Neural cell (in vitro differentiated cells): ENCODE measurements at regions not wholly inside any gene's neighbourhood (a gene's known extent, or its start where the extent isn't known, plus 50 kb on each side); places are given as distances from the start of the nearest gene placed in this dataset.
A peak's percentile ranks its signal among the peaks of the same experiment; 100 is the strongest.

ENCODE experiments used
- H2AFZ ChIP-seq: fragments of 200-600, 300-800 bp; sonication (generic), shearing (Covaris generic); 2 replicates; pipeline ENCODE4 v1.6.0; 2014; ENCODE audit warnings: low read depth, mild to moderate bottlenecking, antibody characterized with exemption, low read length, moderate library complexity
- H3F3A ChIP-seq: fragments of 200-600 bp; shearing (Covaris generic); 2 replicates; pipeline ENCODE4 v1.6.1; 2016; ENCODE audit warnings: mild to moderate bottlenecking, moderate library complexity, mixed read lengths, antibody characterized with exemption, low read length; ENCODE audit not compliant: insufficient read depth, poor library complexity, severe bottlenecking
- H3K27ac ChIP-seq: fragments of 200-600, 300-800 bp; sonication (generic), shearing (Covaris generic); 2 replicates; pipeline ENCODE4 v1.5.1; 2014; ENCODE audit warnings: mild to moderate bottlenecking, low read length, moderate library complexity
- H3K27me3 ChIP-seq: fragments of 300-800, 200-600 bp; sonication (generic), shearing (Covaris generic); 2 replicates; pipeline ENCODE4 v1.6.0; 2014; ENCODE audit warnings: mild to moderate bottlenecking, low read depth, low read length, moderate library complexity; ENCODE audit not compliant: insufficient read depth
- H3K36me3 ChIP-seq: fragments of 300-800, 200-600 bp; sonication (generic), shearing (Covaris generic); 2 replicates; pipeline ENCODE4 v1.5.1; 2014; ENCODE audit warnings: mild to moderate bottlenecking, antibody characterized with exemption, low read length, moderate library complexity; ENCODE audit not compliant: insufficient read depth
- H3K4me2 ChIP-seq: fragments of 300-800, 200-600 bp; sonication (generic), shearing (Covaris generic); 2 replicates; pipeline ENCODE4 v1.6.0; 2014; ENCODE audit warnings: mild to moderate bottlenecking, low read length
- H3K4me3 ChIP-seq: fragments of 300-800, 200-600 bp; sonication (generic), shearing (Covaris generic); 2 replicates; pipeline ENCODE4 v1.5.1; 2014; ENCODE audit warnings: mild to moderate bottlenecking, low read length, moderate library complexity
- H3K79me2 ChIP-seq: fragments of 200-600 bp; shearing (Covaris generic); replicated peaks from 2 replicates; pipeline ENCODE4 v1.6.0; 2014; ENCODE audit warnings: mild to moderate bottlenecking, low read length, moderate library complexity; ENCODE audit not compliant: insufficient read depth
- H3K9ac ChIP-seq: fragments of 300-800, 200-600 bp; sonication (generic), shearing (Covaris generic); 2 replicates; pipeline ENCODE4 v1.6.1; 2016; ENCODE audit warnings: mild to moderate bottlenecking, low read length, mixed read lengths
- H3K9me2 ChIP-seq: fragments of 200-600 bp; shearing (Covaris generic); 2 replicates; pipeline ENCODE4 v1.6.1; 2016; ENCODE audit warnings: mild to moderate bottlenecking, low read length, mixed read lengths; ENCODE audit not compliant: insufficient read depth
- H3K9me3 ChIP-seq: fragments of 200-600, 300-800 bp; sonication (generic), shearing (Covaris generic); 2 replicates; pipeline ENCODE4 v1.6.1; 2016; ENCODE audit warnings: mild to moderate bottlenecking, mixed run types, low read length, moderate library complexity, mixed read lengths
- H4K20me1 ChIP-seq: fragments of 200-600 bp; shearing (Covaris generic); 2 replicates; pipeline ENCODE4 v1.6.1; 2016; ENCODE audit warnings: mild to moderate bottlenecking, mixed run types; ENCODE audit not compliant: insufficient read depth
- EP300 ChIP-seq: fragments of 450-650 bp; conservative IDR thresholded peaks from 2 replicates; pipeline ENCODE4 v1.6.1; 2014; ENCODE audit warnings: antibody characterized with exemption, mild to moderate bottlenecking, moderate library complexity; ENCODE audit not compliant: poor library complexity, severe bottlenecking
- EZH2 ChIP-seq: fragments of 200-600, 300-800 bp; shearing (Covaris generic), sonication (generic); IDR thresholded peaks from 2 replicates; pipeline ENCODE4 v1.6.1; 2014; ENCODE audit warnings: antibody characterized with exemption, low read length, borderline replicate concordance, mild to moderate bottlenecking; ENCODE audit not compliant: insufficient read depth, poor library complexity, severe bottlenecking
- MXI1 ChIP-seq: fragments of 450-650 bp; conservative IDR thresholded peaks from 2 replicates; pipeline ENCODE4 v1.6.1; 2014; ENCODE audit warnings: antibody characterized with exemption, mild to moderate bottlenecking; ENCODE audit not compliant: poor library complexity, severe bottlenecking
- POLR2AphosphoS5 ChIP-seq: IDR thresholded peaks from 2 replicates; pipeline ENCODE4 v1.6.1; 2012
- RAD21 ChIP-seq: fragments of 450-650 bp; conservative IDR thresholded peaks from 2 replicates; pipeline ENCODE4 v1.6.1; 2014; ENCODE audit warnings: antibody characterized with exemption, mild to moderate bottlenecking, moderate library complexity
- REST ChIP-seq: IDR thresholded peaks from 2 replicates; pipeline ENCODE4 v1.6.1; 2012; ENCODE audit warnings: borderline replicate concordance
- SMC3 ChIP-seq: fragments of 450-650 bp; conservative IDR thresholded peaks from 2 replicates; pipeline ENCODE4 v1.6.1; 2014; ENCODE audit warnings: antibody characterized with exemption, mild to moderate bottlenecking, moderate library complexity; ENCODE audit not compliant: poor library complexity
- TAF1 ChIP-seq: IDR thresholded peaks from 2 replicates; pipeline ENCODE4 v1.6.1; 2012; ENCODE audit warnings: low read depth
- TF ChIP-seq, protein P1 (sequence below): fragments of 450-650 bp; IDR thresholded peaks from 2 replicates; pipeline ENCODE4 v1.5.1; 2014; ENCODE audit warnings: antibody characterized with exemption, mild to moderate bottlenecking, moderate library complexity; ENCODE audit not compliant: poor library complexity, severe bottlenecking

DNA sequence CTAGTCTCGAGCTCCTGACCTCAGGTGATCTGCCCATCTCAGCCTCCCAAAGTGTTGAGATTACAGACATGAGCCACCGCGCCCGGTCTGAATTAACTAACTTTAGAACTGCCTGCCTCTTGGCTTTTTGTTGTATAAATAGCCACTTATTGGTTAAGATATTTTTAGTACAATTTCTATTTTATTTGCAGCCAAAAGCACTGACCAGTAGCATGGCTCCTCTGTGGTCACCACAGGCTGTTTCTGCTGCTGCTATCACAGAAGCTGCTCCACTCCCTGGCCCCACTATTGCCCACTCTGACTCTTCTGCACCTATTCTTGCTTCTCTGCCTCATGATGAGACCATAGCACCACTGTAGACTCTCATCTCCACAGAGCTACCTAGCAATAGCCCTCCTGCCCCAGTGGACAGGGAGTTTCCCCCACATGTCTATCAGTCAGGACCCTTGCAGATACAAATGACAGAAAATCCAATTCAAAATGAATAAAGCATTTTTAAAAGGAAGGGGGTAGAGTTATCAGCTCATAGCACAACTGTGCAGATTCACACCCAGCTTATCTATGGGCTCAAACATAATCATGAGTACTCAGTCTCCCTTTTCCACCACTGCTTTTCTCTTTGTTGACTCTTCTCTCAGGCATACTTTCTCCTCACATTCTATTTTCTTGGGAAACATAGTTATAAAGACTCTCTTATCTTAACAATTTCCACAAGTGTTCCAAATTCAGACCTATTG, 151.8 kb upstream of the EPB41L4A start:
- H3K9me3 ChIP-seq = no peaks in the 10 kb centered on the region
- no peak overlapping the region for H3K4me3 ChIP-seq
- no peak overlapping the region for H3K27ac ChIP-seq
- no peaks in the 10 kb centered on the region for H3K27me3 ChIP-seq
- H3K36me3 ChIP-seq = no peaks in the 10 kb centered on the region
- TF ChIP-seq, protein P1, sequence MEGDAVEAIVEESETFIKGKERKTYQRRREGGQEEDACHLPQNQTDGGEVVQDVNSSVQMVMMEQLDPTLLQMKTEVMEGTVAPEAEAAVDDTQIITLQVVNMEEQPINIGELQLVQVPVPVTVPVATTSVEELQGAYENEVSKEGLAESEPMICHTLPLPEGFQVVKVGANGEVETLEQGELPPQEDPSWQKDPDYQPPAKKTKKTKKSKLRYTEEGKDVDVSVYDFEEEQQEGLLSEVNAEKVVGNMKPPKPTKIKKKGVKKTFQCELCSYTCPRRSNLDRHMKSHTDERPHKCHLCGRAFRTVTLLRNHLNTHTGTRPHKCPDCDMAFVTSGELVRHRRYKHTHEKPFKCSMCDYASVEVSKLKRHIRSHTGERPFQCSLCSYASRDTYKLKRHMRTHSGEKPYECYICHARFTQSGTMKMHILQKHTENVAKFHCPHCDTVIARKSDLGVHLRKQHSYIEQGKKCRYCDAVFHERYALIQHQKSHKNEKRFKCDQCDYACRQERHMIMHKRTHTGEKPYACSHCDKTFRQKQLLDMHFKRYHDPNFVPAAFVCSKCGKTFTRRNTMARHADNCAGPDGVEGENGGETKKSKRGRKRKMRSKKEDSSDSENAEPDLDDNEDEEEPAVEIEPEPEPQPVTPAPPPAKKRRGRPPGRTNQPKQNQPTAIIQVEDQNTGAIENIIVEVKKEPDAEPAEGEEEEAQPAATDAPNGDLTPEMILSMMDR = no peak
- TF ChIP-seq TAF1 (no peak), MXI1 (no peak), EP300 (no peak), SMC3 (no peak), EZH2 (no peak)
- no peaks in the 10 kb centered on the region for H3K79me2 ChIP-seq
- no peaks in the 10 kb centered on the region for H3F3A ChIP-seq
- H3K9ac ChIP-seq = no peak overlapping the region
- H3K4me2 ChIP-seq = no peak overlapping the region
- H2AFZ ChIP-seq = no peak overlapping the region
- no peaks in the 10 kb centered on the region for H3K9me2 ChIP-seq
- H4K20me1 ChIP-seq = no peaks in the 10 kb centered on the region

DNA sequence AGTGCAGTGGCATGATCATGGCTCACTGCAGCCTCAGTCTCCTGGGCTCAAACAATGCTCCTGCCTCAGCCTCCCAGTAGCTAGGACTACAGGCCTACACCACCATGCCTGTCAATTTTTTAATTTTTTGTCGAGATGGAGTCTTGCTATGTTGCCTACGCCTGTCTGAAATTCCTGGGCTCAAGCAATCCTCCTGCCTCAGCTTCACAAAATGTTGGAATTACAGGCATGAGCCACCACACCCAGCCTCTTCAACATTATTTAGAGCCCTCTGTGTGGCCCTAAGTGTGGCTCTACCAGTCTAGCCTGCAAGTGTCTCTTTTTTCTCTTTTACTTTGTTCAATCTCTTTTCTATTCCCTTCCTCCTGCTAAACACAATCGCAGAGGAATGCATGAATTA, 154.4 kb upstream of the EPB41L4A start:
- Histone ChIP-seq H3K79me2 (no peaks in the 10 kb centered on the region), H3K9me2 (no peaks in the 10 kb centered on the region), H3K4me2 (no peak overlapping the region), H3K9me3 (no peaks in the 10 kb centered on the region), H3F3A (no peaks in the 10 kb centered on the region), H3K27me3 (no peaks in the 10 kb centered on the region), H2AFZ (no peak overlapping the region), H4K20me1 (no peaks in the 10 kb centered on the region), H3K27ac (no peak overlapping the region), H3K36me3 (no peaks in the 10 kb centered on the region), H3K9ac (no peak overlapping the region), H3K4me3 (no peak overlapping the region)
- TF ChIP-seq TAF1 (no peak), SMC3 (no peak), REST (no peak), POLR2AphosphoS5 (no peak)

DNA sequence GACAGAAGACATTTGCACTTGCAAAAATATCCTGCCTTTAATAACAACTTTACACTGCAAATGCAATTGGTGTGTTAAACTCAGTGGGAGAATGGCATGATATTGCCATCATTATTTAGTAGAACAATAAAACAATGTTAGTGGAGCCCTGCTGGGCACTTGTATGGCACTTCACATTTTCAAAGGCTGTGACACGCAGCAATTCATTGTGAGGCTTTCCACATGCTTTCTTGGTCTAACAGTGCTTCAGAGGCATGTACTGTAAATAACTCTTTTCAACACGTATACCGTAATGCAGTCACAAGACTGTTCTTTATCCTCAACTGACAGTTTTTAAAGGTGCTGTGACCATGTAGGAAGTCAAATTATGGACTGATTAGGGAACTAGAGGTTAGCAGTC, 155.5 kb upstream of the EPB41L4A start:
- Histone ChIP-seq H3K4me3 (no peak overlapping the region), H4K20me1 (no peaks in the 10 kb centered on the region), H3K79me2 (no peaks in the 10 kb centered on the region), H3K36me3 (no peaks in the 10 kb centered on the region), H3K27ac (peak overlapping the region; percentile 5), H3K9ac (no peak overlapping the region), H3K27me3 (no peaks in the 10 kb centered on the region), H3F3A (no peaks in the 10 kb centered on the region), H2AFZ (no peak overlapping the region), H3K4me2 (no peak overlapping the region), H3K9me3 (no peaks in the 10 kb centered on the region), H3K9me2 (no peaks in the 10 kb centered on the region)
- no peak for TF ChIP-seq TAF1
- TF ChIP-seq RAD21 = no peak
- peak; percentile 56 for TF ChIP-seq POLR2AphosphoS5
- TF ChIP-seq, protein P1 = no peak
- peak; percentile 36 for TF ChIP-seq EP300
- peak; percentile 39 for TF ChIP-seq MXI1
- TF ChIP-seq EZH2 = no peak
